ENCODE measurements at regions not wholly inside any gene's neighbourhood (a gene's known extent, or its start where the extent isn't known, plus 50 kb on each side); places are given as distances from the start of the nearest gene placed in this dataset.

DNA sequence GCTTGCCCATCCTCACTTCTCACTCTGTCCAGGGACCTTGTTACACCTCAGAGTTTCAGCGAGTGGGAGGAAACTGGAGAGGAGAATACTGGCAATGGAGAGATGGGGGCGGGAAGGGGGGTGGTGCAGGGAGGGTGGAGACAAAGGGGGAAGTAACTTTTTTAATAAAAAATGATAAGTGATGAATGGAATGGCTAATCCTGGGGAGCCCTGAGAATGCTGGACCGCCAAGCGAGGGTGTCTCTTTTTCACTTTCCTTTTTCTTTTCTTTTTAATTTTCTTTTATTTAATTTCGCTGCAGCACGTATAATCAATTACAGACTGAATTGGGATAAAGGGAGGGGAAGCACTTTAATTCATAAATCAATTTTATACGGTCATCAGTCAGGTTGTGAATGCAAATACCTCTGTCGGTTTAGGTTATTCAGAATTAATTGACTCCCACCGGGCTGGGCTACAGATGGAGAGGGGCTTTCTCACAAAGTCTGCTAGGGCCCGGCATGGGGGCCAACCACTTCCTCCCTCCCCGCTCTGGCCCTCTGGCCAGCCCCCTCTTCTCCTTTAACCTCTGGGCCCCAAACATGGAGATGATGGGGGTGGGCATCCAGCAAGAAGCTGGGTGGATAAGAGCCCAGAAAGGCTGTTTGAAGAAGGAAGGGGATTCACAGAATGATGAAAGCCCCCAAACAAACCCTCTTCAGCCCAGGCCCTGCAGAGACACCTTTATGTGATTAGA lies 106.8 kb upstream of the BOC start:
- Histone ChIP-seq H3K4me3 (ENCODE audit: low read depth, low read length, poor library complexity, severe bottlenecking) (no peak overlapping the region), H2AFZ (ENCODE audit: low read length) (no peak overlapping the region), H4K20me1 (ENCODE audit: insufficient read depth, low read length) (no peaks in the 10 kb centered on the region), H3K4me1 (ENCODE audit: insufficient read depth, low read length, poor library complexity, severe bottlenecking) (no peaks in the 10 kb centered on the region), H3K27ac (ENCODE audit: low read depth, low read length, poor library complexity, severe bottlenecking) (no peak overlapping the region), H3K79me2 (ENCODE audit: insufficient read depth, low read depth, low read length) (no peaks in the 10 kb centered on the region), H3K4me2 (ENCODE audit: low read length) (no peak overlapping the region), H3K36me3 (ENCODE audit: insufficient read depth, low read length) (no peaks in the 10 kb centered on the region), H3K9me3 (ENCODE audit: low read length) (no peaks in the 10 kb centered on the region), H3K9me2 (ENCODE audit: insufficient read depth, low read length) (no peaks in the 10 kb centered on the region)
- no peak for TF ChIP-seq EZH2phosphoT487 (IDR thresholded peaks at IDR 0.05; ENCODE audit: borderline replicate concordance, low read depth, low read length)
- TF ChIP-seq, protein P1, sequence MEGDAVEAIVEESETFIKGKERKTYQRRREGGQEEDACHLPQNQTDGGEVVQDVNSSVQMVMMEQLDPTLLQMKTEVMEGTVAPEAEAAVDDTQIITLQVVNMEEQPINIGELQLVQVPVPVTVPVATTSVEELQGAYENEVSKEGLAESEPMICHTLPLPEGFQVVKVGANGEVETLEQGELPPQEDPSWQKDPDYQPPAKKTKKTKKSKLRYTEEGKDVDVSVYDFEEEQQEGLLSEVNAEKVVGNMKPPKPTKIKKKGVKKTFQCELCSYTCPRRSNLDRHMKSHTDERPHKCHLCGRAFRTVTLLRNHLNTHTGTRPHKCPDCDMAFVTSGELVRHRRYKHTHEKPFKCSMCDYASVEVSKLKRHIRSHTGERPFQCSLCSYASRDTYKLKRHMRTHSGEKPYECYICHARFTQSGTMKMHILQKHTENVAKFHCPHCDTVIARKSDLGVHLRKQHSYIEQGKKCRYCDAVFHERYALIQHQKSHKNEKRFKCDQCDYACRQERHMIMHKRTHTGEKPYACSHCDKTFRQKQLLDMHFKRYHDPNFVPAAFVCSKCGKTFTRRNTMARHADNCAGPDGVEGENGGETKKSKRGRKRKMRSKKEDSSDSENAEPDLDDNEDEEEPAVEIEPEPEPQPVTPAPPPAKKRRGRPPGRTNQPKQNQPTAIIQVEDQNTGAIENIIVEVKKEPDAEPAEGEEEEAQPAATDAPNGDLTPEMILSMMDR (conservative IDR thresholded peaks at IDR 0.05; ENCODE audit: low read length), result no peak
- no peak for DNase-seq (ENCODE audit: low spot score)
- no TSS peak for BruUV-seq (replicated peaks)
- ChIA-PET POLR2A (no interaction called here), CTCF (ENCODE audit: unreplicated experiment) (no interaction called here)
- intact Hi-C loops (cut with micrococcal nuclease; ENCODE audit: unreplicated experiment), result no loop called here

DNA sequence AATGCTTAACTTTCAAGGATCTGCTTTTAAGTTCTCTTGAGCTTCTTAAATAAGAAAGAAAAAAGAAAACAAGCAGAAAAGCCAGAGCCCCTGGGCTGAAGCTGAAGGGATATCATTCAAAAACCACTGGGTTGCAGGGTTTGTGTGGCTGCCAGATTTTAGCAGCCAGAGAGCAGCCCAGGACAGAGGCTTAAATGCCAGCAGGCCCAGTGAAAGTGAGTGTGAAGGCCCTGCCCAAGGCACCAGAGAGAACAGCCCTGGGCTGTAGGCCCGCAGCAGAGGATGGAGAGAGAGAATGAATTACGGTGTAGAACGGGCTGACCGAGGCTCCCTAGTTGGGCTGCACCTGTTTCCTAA lies 106.3 kb upstream of the BOC start:
- no TSS peak for BruUV-seq (replicated peaks)
- CTCF ChIA-PET (ENCODE audit: unreplicated experiment), result no interaction called here
- intact Hi-C loops (cut with micrococcal nuclease; ENCODE audit: unreplicated experiment), result no loop called here

More for the DNA sequence above, 106.3 kb upstream of the BOC start:
- H3K4me1 ChIP-seq (ENCODE audit: insufficient read depth, low read length, poor library complexity, severe bottlenecking), result no peaks in the 10 kb centered on the region
- POLR2A ChIA-PET, result no interaction called here
- H4K20me1 ChIP-seq (ENCODE audit: insufficient read depth, low read length), result no peaks in the 10 kb centered on the region
- no peak overlapping the region for H2AFZ ChIP-seq (ENCODE audit: low read length)
- H3K4me3 ChIP-seq (ENCODE audit: low read depth, low read length, poor library complexity, severe bottlenecking), result no peak overlapping the region
- TF ChIP-seq, protein P1 (conservative IDR thresholded peaks at IDR 0.05; ENCODE audit: low read length), result no peak
- no peak for TF ChIP-seq EZH2phosphoT487 (IDR thresholded peaks at IDR 0.05; ENCODE audit: borderline replicate concordance, low read depth, low read length)
- no peaks in the 10 kb centered on the region for H3K79me2 ChIP-seq (ENCODE audit: insufficient read depth, low read depth, low read length)
- H3K27ac ChIP-seq (ENCODE audit: low read depth, low read length, poor library complexity, severe bottlenecking), result no peak overlapping the region
- DNase-seq (ENCODE audit: low spot score), result no peak
- H3K9me2 ChIP-seq (ENCODE audit: insufficient read depth, low read length), result no peaks in the 10 kb centered on the region
- no peaks in the 10 kb centered on the region for H3K9me3 ChIP-seq (ENCODE audit: low read length)
- no peaks in the 10 kb centered on the region for H3K36me3 ChIP-seq (ENCODE audit: insufficient read depth, low read length)
- H3K4me2 ChIP-seq (ENCODE audit: low read length), result no peak overlapping the region
